Adrenal gland (tissue), 9 donors: ENCODE measurements at regions not wholly inside any gene's neighbourhood (a gene's known extent, or its start where the extent isn't known, plus 50 kb on each side); places are given as distances from the start of the nearest gene placed in this dataset.

Experiments
- DNase-seq, 7 donors: peaks; one replicate each; pipeline ENCODE4 v3.0.0-alpha.2; 2019 to 2020
- H3K27ac ChIP-seq, 5 donors: fragments of 200-600 bp; sonication (generic) in 4 of 5; 1 replicate in 3 of 5; 2 replicates in 2 of 5; pipeline versions ENCODE4 v1.5.1 to v1.8.0; 2016 to 2020; ENCODE audit warnings: mild to moderate bottlenecking in 1 of 5
- H3K27me3 ChIP-seq: fragments of 200-600 bp; 2 replicates; pipeline ENCODE4 v1.8.0; 2021
- H3K36me3 ChIP-seq, 2 donors: fragments of 200-600 bp; replicated peaks in 1 of 2; 1 replicate in 1 of 2; 2 replicates in 1 of 2; pipeline versions ENCODE4 v1.5.1 to v1.8.0; 2018 to 2022
- H3K4me1 ChIP-seq, 2 donors: fragments of 200-600 bp; replicated peaks in 1 of 2; 1 replicate in 1 of 2; 2 replicates in 1 of 2; pipeline versions ENCODE4 v1.5.1 to v1.8.0; 2018 to 2021
- H3K4me3 ChIP-seq, 4 donors: fragments of 200-600 bp; sonication (generic) in 3 of 4; one replicate each; pipeline ENCODE4 v1.5.1; 2016 to 2018
- H3K9me3 ChIP-seq, 3 donors: fragments of 200-600 bp; sonication (generic) in 1 of 3; replicated peaks in 1 of 3; 1 replicate in 2 of 3; 2 replicates in 1 of 3; pipeline versions ENCODE4 v1.5.1 to v1.8.0; 2016 to 2021
- POLR2A ChIP-seq, 2 donors: fragments of 450-650 bp; IDR thresholded peaks; one replicate each; pipeline ENCODE4 v1.6.1; 2017; ENCODE audit warnings: antibody characterized with exemption in 2 of 2, mild to moderate bottlenecking in 2 of 2, moderate library complexity in 1 of 2
- WGBS, 4 donors: extraction: QIAGEN DNeasy Blood & Tissue Kit in 2 of 4; methylation state at CpG; one replicate each; pipeline versions ENCODE4 v1.1.5 to v1.1.7; 2013 to 2017; 5-methylcytosine and 5-hydroxymethylcytosine counted together
- intact Hi-C, 2 donors: fragments of 100-400 bp; cut with DNase I; formaldehyde crosslinking; loops; one replicate each; pipeline versions ENCODE4 v1.14.1 to v1.15.0; 2022 to 2023
- TF ChIP-seq, protein P1 (sequence below), 6 experiments: fragments of 450-650 bp in 4 of 6; fragments of 200-600 bp in 2 of 6; sonication (generic) in 1 of 6; IDR thresholded peaks; 1 replicate in 5 of 6; 2 replicates in 1 of 6; pipeline versions ENCODE4 v1.5.1 to v1.8.0; 2016 to 2021; ENCODE audit warnings: antibody characterized with exemption in 6 of 6, mild to moderate bottlenecking in 2 of 6, moderate library complexity in 1 of 6
- donor health status: healthy with polysubstance abuse.
- donor health status: Bipolar disorder and iron deficiency.
- donor health status: DM: yes; HTN: yes; CAD: no.
- donor health status: DM: no; HTN: no; CAD: no.
- donor health status: DM: no; HTN: no; CAD: no.

DNA sequence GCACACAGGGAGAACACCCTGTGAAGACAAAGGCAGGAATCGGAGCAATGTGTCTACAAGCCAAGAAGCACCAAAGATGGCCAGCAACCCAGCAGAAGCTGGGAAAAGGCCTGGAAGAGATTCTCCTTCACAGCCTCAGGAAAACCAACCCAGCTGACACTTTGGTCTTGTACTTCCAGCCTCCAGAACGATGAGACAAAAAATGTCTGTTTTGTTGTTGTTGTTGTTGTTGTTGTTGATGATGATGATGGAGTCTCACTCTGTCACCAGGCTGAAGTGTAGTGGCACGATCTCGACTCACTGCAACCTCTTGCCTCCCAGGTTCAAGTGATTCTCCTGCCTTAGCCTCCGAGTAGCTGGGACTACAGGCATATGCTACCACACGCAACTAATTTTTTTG lies 157.3 kb downstream of the ETS2 start:
- Histone ChIP-seq H3K27ac (no peak overlapping the region), H3K9me3 (no peaks in the 10 kb centered on the region), H3K36me3 (no peaks in the 10 kb centered on the region), H3K27me3 (no peaks in the 10 kb centered on the region), H3K4me1 (peaks cover 0 to 12% of the 10 kb centered on the region in 2 donors), H3K4me3 (no peak overlapping the region)
- WGBS, 4 donors, result 74 to 88% (median 77%) methylated on average over 6 of the region's 6 CpGs
- intact Hi-C loops, result no loop called here
- TF ChIP-seq, protein P1, sequence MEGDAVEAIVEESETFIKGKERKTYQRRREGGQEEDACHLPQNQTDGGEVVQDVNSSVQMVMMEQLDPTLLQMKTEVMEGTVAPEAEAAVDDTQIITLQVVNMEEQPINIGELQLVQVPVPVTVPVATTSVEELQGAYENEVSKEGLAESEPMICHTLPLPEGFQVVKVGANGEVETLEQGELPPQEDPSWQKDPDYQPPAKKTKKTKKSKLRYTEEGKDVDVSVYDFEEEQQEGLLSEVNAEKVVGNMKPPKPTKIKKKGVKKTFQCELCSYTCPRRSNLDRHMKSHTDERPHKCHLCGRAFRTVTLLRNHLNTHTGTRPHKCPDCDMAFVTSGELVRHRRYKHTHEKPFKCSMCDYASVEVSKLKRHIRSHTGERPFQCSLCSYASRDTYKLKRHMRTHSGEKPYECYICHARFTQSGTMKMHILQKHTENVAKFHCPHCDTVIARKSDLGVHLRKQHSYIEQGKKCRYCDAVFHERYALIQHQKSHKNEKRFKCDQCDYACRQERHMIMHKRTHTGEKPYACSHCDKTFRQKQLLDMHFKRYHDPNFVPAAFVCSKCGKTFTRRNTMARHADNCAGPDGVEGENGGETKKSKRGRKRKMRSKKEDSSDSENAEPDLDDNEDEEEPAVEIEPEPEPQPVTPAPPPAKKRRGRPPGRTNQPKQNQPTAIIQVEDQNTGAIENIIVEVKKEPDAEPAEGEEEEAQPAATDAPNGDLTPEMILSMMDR (IDR thresholded peaks at IDR 0.05), result no peak
- no peak for TF ChIP-seq POLR2A (IDR thresholded peaks at IDR 0.05)
- DNase-seq, result no peak

- DNase-seq, result no peak
- TF ChIP-seq POLR2A (IDR thresholded peaks at IDR 0.05), result no peak
- TF ChIP-seq, protein P1 (IDR thresholded peaks at IDR 0.05), result no peak
- no peaks in the 10 kb centered on the region for H3K27me3 ChIP-seq
- H3K9me3 ChIP-seq, result no peaks in the 10 kb centered on the region
- WGBS, 4 donors, result 80 to 93% (median 87%) methylated on average over 2 of the region's 2 CpGs
- no peak overlapping the region for H3K4me3 ChIP-seq
- intact Hi-C loops, result no loop called here
- no peaks in the 10 kb centered on the region for H3K36me3 ChIP-seq
- H3K4me1 ChIP-seq, result peaks cover 0 to 12% of the 10 kb centered on the region in 2 donors
- H3K27ac ChIP-seq, result peak overlapping the region in 1 of 5 donors; percentile 86
These were observed 154.5 kb downstream of the ETS2 start for GRCh38 chr21:38960251-38960650.

DNA sequence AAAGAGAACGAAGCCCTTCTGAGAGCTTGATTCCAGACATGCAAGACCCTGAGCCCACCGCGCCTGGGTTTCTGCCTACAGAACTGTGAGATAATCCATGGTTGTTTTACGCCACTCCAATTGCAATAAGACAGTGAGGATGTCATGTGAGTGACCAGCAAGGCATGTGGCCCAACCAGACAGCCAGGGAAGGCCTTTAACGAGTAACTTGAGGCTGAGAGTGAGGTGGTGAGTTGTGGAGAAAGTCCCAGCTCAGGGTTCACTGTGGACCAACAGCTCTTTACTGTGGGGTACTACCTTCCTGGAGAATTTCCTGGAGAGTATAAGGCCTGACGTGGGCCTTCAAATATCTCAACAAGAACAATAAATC lies 153.9 kb downstream of the ETS2 start:
- H3K27ac ChIP-seq, result peak overlapping the region in 4 of 5 donors; percentile 1 to 86 (median 64)

GRCh38 chr21:38958940-38959691 lies 153.4 kb downstream of the ETS2 start:
- no peaks in the 10 kb centered on the region for H3K27me3 ChIP-seq
- peak overlapping the region in 4 of 5 donors; percentile 1 to 86 (median 64) for H3K27ac ChIP-seq
- H3K9me3 ChIP-seq, result no peaks in the 10 kb centered on the region
- intact Hi-C loops, result no loop called here
- no peak overlapping the region for H3K4me3 ChIP-seq
- peak in 6 of 7 donors; percentile 17 to 73 (median 27) for DNase-seq
- WGBS, 4 donors, result 72 to 84% (median 78%) methylated on average over 4 of the region's 4 CpGs
- H3K4me1 ChIP-seq, result peaks cover 0 to 12% of the 10 kb centered on the region in 2 donors
- no peaks in the 10 kb centered on the region for H3K36me3 ChIP-seq
- TF ChIP-seq, protein P1 (IDR thresholded peaks at IDR 0.05), result no peak
- TF ChIP-seq POLR2A (IDR thresholded peaks at IDR 0.05), result no peak

More for the DNA sequence above, 153.9 kb downstream of the ETS2 start:
- Histone ChIP-seq H3K27me3 (no peaks in the 10 kb centered on the region), H3K9me3 (no peaks in the 10 kb centered on the region), H3K4me3 (no peak overlapping the region), H3K4me1 (peaks cover 0 to 12% of the 10 kb centered on the region in 2 donors), H3K36me3 (no peaks in the 10 kb centered on the region)
- intact Hi-C loops, result no loop called here
- no peak for DNase-seq
- 86 to 96% (median 90%) methylated on average over 6 of the region's 6 CpGs for WGBS, 4 donors
- TF ChIP-seq POLR2A (IDR thresholded peaks at IDR 0.05), result no peak
- TF ChIP-seq, protein P1 (IDR thresholded peaks at IDR 0.05), result no peak
